ENCODE measurements at regions not wholly inside any gene's neighbourhood (a gene's known extent, or its start where the extent isn't known, plus 50 kb on each side); places are given as distances from the start of the nearest gene placed in this dataset.
A peak's percentile ranks its signal among the peaks of the same experiment; 100 is the strongest.

GRCh38 chr12:68403711-68404110, 71.5 kb upstream of the MDM1 start:
- no peaks in the 10 kb centered on the region for H3K9me3 ChIP-seq
- H3K36me3 ChIP-seq = no peaks in the 10 kb centered on the region
- ATAC-seq (no peak), DNase-seq (no peak)
- no peak overlapping the region for H3K4me3 ChIP-seq
- in situ Hi-C loops (cut with MboI; ENCODE audit: low sequenced_read_pairs in 4 of 4) (no loop called here), intact Hi-C loops (cut with DNase I; ENCODE audit: low total_unique reads) (no loop called here)
- no peak overlapping the region for H3K27ac ChIP-seq
- TF ChIP-seq CTCF (IDR thresholded peaks at IDR 0.05 in 4 of 5, conservative IDR thresholded peaks at IDR 0.05 in 1 of 5) = no peak
- TF ChIP-seq POLR2A (IDR thresholded peaks at IDR 0.05) = no peak
- no peaks in the 10 kb centered on the region for H3K27me3 ChIP-seq
- peaks cover 30 to 47% of the 10 kb centered on the region in 2 donors for H3K4me1 ChIP-seq

- intact Hi-C loops (cut with DNase I; ENCODE audit: low total_unique reads) (no loop called here), in situ Hi-C loops (cut with MboI; ENCODE audit: low sequenced_read_pairs in 4 of 4) (no loop called here)
- Histone ChIP-seq H3K9me3 (no peaks in the 10 kb centered on the region), H3K4me3 (peak overlapping the region in 1 of 4 donors; percentile 10), H3K27ac (peak overlapping the region; percentile 59 to 78 (median 76)), H3K4me1 (peaks cover 30 to 39% of the 10 kb centered on the region in 2 donors), H3K27me3 (no peaks in the 10 kb centered on the region), H3K36me3 (no peaks in the 10 kb centered on the region)
- DNase-seq (no peak), ATAC-seq (no peak)
- TF ChIP-seq POLR2A (IDR thresholded peaks at IDR 0.05) (no peak), CTCF (IDR thresholded peaks at IDR 0.05 in 4 of 5, conservative IDR thresholded peaks at IDR 0.05 in 1 of 5) (no peak)
Observed at GRCh38 chr12:68405343-68405781, 73.2 kb upstream of the MDM1 start.

- peak; percentile 95 to 98 for ATAC-seq
- intact Hi-C loops (cut with DNase I; ENCODE audit: low total_unique reads) = loop anchor here (1.0 to 2.0 kb wide), 3 partner anchors 32 to 281 kb away; partner anchors contain the start of gene NUP107
- peak overlapping the region in 3 of 4 donors; percentile 19 to 35 (median 19) for H3K4me3 ChIP-seq
Observed at GRCh38 chr12:68406134-68406576, 74.0 kb upstream of the MDM1 start.

DNA sequence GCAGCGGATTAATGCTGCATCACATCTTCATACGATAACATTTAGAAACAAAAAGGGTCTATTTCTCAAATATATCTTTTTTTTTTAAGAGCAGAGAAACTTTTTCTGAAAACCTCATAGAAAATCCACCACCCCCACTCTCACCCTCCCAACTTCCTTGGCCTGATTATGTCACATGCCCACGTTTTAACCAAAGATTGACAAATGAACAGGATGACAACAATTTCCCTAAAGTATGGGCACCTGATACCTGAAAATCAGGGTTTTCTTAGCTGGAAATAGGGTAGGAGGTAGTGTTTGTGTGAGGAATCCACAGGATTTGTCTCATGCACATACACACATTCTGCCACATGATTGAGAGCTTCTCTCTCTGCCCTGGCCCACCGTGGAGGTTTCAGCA, 74.7 kb upstream of the MDM1 start:
- Histone ChIP-seq H3K27ac (peak overlapping the region in 2 of 4 donors; percentile 76 to 78), H3K36me3 (no peaks in the 10 kb centered on the region), H3K27me3 (no peaks in the 10 kb centered on the region), H3K9me3 (no peaks in the 10 kb centered on the region), H3K4me1 (peaks cover 30 to 38% of the 10 kb centered on the region in 2 donors), H3K4me3 (no peak overlapping the region)
- ATAC-seq = no peak
- in situ Hi-C loops (cut with MboI; ENCODE audit: low sequenced_read_pairs in 4 of 4) (no loop called here), intact Hi-C loops (cut with DNase I; ENCODE audit: low total_unique reads) (loop anchor here (1.0 to 2.0 kb wide), 3 partner anchors 32 to 280 kb away; partner anchors contain the start of gene NUP107)
- TF ChIP-seq CTCF (IDR thresholded peaks at IDR 0.05 in 4 of 5, conservative IDR thresholded peaks at IDR 0.05 in 1 of 5) (no peak), POLR2A (IDR thresholded peaks at IDR 0.05) (no peak)
- DNase-seq = no peak

More at GRCh38 chr12:68406134-68406576, 74.0 kb upstream of the MDM1 start:
- peak; percentile 12 to 44 (median 33) for TF ChIP-seq CTCF (IDR thresholded peaks at IDR 0.05 in 4 of 5, conservative IDR thresholded peaks at IDR 0.05 in 1 of 5)
- no peak for TF ChIP-seq POLR2A (IDR thresholded peaks at IDR 0.05)
- Histone ChIP-seq H3K9me3 (no peaks in the 10 kb centered on the region), H3K4me1 (peaks cover 30 to 38% of the 10 kb centered on the region in 2 donors), H3K27ac (peak overlapping the region; percentile 59 to 78 (median 76)), H3K27me3 (no peaks in the 10 kb centered on the region), H3K36me3 (no peaks in the 10 kb centered on the region)
- DNase-seq = peak; percentile 84 to 93
- in situ Hi-C loops (cut with MboI; ENCODE audit: low sequenced_read_pairs in 4 of 4) = no loop called here
